ENCODE measurements at regions not wholly inside any gene's neighbourhood (a gene's known extent, or its start where the extent isn't known, plus 50 kb on each side); places are given as distances from the start of the nearest gene placed in this dataset.

DNA sequence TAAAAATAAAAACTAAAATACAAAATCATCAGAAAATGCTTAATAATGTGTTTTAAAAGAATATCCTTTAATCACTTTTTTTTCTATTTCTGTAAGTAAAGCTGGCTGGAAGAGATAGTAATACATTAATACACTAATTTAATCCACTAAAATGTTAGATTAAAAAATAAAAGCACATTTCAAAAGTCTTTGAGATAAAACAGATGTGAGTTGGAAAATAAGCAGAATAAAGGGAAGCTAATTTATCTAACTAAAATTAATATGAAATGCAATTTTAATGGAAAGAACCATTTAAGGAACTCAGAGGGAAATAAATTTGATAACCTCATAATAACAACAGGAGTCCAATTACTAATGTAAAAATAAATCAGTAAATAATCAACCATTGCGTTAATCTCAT, 774.8 kb upstream of the MBL2 start:
- H3K36me3 ChIP-seq (ENCODE audit: insufficient read depth, low read length) = no peaks in the 10 kb centered on the region
- H3K4me3 ChIP-seq (ENCODE audit: low read length) = no peak overlapping the region
- no peaks in the 10 kb centered on the region for H3K27me3 ChIP-seq (ENCODE audit: insufficient read depth, low read depth, low read length)
- no peak for TF ChIP-seq TAF1 (IDR thresholded peaks at IDR 0.05; ENCODE audit: low read depth)
- TF ChIP-seq MXI1 (conservative IDR thresholded peaks at IDR 0.05; ENCODE audit: poor library complexity, severe bottlenecking) = no peak
- TF ChIP-seq, protein P1, sequence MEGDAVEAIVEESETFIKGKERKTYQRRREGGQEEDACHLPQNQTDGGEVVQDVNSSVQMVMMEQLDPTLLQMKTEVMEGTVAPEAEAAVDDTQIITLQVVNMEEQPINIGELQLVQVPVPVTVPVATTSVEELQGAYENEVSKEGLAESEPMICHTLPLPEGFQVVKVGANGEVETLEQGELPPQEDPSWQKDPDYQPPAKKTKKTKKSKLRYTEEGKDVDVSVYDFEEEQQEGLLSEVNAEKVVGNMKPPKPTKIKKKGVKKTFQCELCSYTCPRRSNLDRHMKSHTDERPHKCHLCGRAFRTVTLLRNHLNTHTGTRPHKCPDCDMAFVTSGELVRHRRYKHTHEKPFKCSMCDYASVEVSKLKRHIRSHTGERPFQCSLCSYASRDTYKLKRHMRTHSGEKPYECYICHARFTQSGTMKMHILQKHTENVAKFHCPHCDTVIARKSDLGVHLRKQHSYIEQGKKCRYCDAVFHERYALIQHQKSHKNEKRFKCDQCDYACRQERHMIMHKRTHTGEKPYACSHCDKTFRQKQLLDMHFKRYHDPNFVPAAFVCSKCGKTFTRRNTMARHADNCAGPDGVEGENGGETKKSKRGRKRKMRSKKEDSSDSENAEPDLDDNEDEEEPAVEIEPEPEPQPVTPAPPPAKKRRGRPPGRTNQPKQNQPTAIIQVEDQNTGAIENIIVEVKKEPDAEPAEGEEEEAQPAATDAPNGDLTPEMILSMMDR (IDR thresholded peaks at IDR 0.05; ENCODE audit: poor library complexity, severe bottlenecking) = no peak
- no peak for TF ChIP-seq SMC3 (conservative IDR thresholded peaks at IDR 0.05; ENCODE audit: poor library complexity)
- TF ChIP-seq, protein P2, sequence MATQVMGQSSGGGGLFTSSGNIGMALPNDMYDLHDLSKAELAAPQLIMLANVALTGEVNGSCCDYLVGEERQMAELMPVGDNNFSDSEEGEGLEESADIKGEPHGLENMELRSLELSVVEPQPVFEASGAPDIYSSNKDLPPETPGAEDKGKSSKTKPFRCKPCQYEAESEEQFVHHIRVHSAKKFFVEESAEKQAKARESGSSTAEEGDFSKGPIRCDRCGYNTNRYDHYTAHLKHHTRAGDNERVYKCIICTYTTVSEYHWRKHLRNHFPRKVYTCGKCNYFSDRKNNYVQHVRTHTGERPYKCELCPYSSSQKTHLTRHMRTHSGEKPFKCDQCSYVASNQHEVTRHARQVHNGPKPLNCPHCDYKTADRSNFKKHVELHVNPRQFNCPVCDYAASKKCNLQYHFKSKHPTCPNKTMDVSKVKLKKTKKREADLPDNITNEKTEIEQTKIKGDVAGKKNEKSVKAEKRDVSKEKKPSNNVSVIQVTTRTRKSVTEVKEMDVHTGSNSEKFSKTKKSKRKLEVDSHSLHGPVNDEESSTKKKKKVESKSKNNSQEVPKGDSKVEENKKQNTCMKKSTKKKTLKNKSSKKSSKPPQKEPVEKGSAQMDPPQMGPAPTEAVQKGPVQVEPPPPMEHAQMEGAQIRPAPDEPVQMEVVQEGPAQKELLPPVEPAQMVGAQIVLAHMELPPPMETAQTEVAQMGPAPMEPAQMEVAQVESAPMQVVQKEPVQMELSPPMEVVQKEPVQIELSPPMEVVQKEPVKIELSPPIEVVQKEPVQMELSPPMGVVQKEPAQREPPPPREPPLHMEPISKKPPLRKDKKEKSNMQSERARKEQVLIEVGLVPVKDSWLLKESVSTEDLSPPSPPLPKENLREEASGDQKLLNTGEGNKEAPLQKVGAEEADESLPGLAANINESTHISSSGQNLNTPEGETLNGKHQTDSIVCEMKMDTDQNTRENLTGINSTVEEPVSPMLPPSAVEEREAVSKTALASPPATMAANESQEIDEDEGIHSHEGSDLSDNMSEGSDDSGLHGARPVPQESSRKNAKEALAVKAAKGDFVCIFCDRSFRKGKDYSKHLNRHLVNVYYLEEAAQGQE (IDR thresholded peaks at IDR 0.05; ENCODE audit: borderline replicate concordance) = no peak
- no peak for TF ChIP-seq EZH2 (IDR thresholded peaks at IDR 0.05; ENCODE audit: borderline replicate concordance, insufficient read depth, low read length, poor library complexity, severe bottlenecking)
- H3F3A ChIP-seq (ENCODE audit: insufficient read depth, low read length, poor library complexity, severe bottlenecking) = no peaks in the 10 kb centered on the region
- no peak overlapping the region for H3K9ac ChIP-seq (ENCODE audit: low read length)
- no peak overlapping the region for H2AFZ ChIP-seq (ENCODE audit: low read depth, low read length)
- H3K27ac ChIP-seq (ENCODE audit: low read length) = no peak overlapping the region
- no peaks in the 10 kb centered on the region for H3K9me3 ChIP-seq (ENCODE audit: low read length)
- no peaks in the 10 kb centered on the region for H4K20me1 ChIP-seq (ENCODE audit: insufficient read depth)
- H3K9me2 ChIP-seq (ENCODE audit: insufficient read depth, low read length) = no peaks in the 10 kb centered on the region
- no peak overlapping the region for H3K4me2 ChIP-seq (ENCODE audit: low read length)
- no peaks in the 10 kb centered on the region for H3K79me2 ChIP-seq (replicated peaks; ENCODE audit: insufficient read depth, low read length)

DNA sequence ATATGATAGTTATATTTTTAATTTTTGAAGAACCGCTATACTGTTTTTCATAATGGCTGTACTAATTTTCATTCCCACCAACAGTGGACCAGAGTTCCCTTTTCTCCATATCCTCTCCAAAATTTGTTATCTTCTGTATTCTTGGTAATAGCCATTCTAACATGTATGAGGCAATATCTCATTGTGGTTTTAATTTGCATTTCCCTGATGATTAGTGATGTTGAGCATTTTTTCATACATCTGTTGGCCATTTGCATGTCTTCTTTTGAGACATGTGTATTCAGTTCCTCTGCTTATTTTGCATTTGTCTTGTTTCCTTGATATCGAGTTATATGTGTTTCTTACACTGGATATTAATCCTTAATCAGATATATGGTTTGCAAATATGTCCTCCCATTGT, 770.8 kb upstream of the MBL2 start:
- TF ChIP-seq POLR2AphosphoS5 (IDR thresholded peaks at IDR 0.05) = no peak
- TF ChIP-seq SMC3 (conservative IDR thresholded peaks at IDR 0.05; ENCODE audit: poor library complexity) = no peak
- no peak for TF ChIP-seq TAF1 (IDR thresholded peaks at IDR 0.05; ENCODE audit: low read depth)
- TF ChIP-seq EZH2 (IDR thresholded peaks at IDR 0.05; ENCODE audit: borderline replicate concordance, insufficient read depth, low read length, poor library complexity, severe bottlenecking) = no peak
- TF ChIP-seq, protein P2 (IDR thresholded peaks at IDR 0.05; ENCODE audit: borderline replicate concordance) = no peak
- TF ChIP-seq MXI1 (conservative IDR thresholded peaks at IDR 0.05; ENCODE audit: poor library complexity, severe bottlenecking) = no peak
- TF ChIP-seq, protein P1 (IDR thresholded peaks at IDR 0.05; ENCODE audit: poor library complexity, severe bottlenecking) = no peak
- TF ChIP-seq RAD21 (conservative IDR thresholded peaks at IDR 0.05) = no peak
- H3K9me3 ChIP-seq (ENCODE audit: low read length) = no peaks in the 10 kb centered on the region
- no peak overlapping the region for H3K4me2 ChIP-seq (ENCODE audit: low read length)
- H2AFZ ChIP-seq (ENCODE audit: low read depth, low read length) = no peak overlapping the region
- H3K27ac ChIP-seq (ENCODE audit: low read length) = no peak overlapping the region
- no peaks in the 10 kb centered on the region for H3K27me3 ChIP-seq (ENCODE audit: insufficient read depth, low read depth, low read length)
- H3K79me2 ChIP-seq (replicated peaks; ENCODE audit: insufficient read depth, low read length) = no peaks in the 10 kb centered on the region
- H3K9me2 ChIP-seq (ENCODE audit: insufficient read depth, low read length) = no peaks in the 10 kb centered on the region
- H3K36me3 ChIP-seq (ENCODE audit: insufficient read depth, low read length) = no peaks in the 10 kb centered on the region
- H3F3A ChIP-seq (ENCODE audit: insufficient read depth, low read length, poor library complexity, severe bottlenecking) = no peaks in the 10 kb centered on the region
- H3K9ac ChIP-seq (ENCODE audit: low read length) = no peak overlapping the region
- no peaks in the 10 kb centered on the region for H4K20me1 ChIP-seq (ENCODE audit: insufficient read depth)
- H3K4me3 ChIP-seq (ENCODE audit: low read length) = no peak overlapping the region
